ENCODE measurements at regions not wholly inside any gene's neighbourhood (a gene's known extent, or its start where the extent isn't known, plus 50 kb on each side); places are given as distances from the start of the nearest gene placed in this dataset.
"Not testable (repeated sequence)": the region's sequence is repeated elsewhere in the genome, so short reads cannot be mapped to it uniquely, and the experiment has no call there.

DNA sequence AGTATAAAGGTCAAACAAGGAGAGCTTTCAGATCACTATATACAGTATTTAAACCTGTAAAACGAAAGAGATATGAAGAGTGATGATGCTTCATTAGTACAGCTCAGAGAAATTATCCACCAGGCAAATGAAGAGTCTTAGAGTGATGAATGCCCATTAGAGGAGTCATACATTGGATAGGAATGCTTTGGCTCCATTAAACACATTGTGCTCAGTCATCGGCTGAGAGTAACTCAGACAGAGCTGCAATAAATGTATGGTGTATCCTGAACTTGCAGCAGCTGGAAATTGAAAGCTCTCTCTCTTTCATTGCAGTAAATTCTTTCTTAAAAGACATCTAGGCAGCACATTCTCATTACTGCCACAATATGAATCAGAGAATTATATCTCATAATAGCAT is 340.8 kb upstream of the SPHKAP start:
- DNase-seq (ENCODE audit: low spot score) = no peak

DNA sequence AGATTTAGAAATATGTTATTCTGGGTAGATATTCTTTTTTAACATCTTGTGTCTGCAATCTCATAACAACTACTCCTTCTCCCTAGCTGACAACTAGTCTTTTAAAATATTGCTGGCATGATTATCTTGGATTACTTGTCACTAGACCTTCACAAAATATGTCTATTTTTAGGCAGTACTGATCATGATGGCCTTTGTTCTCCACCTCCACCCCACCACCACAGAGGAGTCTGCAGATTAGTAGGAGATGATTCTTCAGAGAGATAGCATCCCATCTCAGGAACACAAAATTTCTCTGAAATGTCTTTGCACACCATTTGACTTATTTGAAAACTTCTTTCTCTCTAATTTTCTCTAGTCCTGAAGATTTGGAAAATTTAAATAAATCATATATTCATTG is 338.1 kb upstream of the SPHKAP start:
- DNase-seq (ENCODE audit: low spot score) = no peak

DNA sequence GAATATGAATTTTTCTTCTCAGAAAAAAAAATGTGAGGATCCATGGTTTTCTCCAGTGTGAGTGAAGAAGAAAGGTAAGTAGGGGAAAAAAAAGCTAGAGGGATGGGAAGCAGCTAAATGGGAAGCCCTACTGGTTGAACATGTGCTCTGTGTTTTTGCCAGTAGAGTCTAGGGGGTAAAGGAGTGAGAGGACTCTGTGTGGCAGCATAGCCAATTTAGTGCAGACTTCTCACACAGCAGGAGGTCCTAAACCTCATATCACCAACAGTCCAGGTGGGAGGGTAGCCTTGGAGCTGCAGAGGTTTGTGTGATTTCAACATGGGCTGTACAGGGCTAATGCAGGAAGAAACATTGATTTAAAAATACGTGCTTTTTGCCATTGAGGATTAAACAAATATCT is 334.5 kb upstream of the SPHKAP start:
- no peak for DNase-seq (ENCODE audit: low spot score)

DNA sequence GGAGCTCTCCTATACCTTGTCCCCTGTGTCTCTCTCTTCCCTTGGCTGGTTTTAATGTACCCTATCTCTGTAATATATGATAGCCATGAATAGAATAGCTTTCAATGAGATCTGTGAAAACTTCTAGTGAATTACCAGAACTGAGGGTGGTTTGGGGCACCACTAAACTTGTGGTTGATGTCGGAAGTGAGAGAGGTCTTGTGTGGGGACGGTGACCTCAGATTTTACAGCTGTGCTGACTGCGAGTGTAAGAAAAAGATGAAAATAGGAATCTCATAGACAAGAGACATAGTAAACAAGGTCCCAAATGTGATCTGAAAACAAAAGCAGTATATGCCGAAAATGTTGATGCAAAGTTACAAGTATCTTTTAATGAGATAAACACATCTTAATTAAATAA is 332.0 kb upstream of the SPHKAP start:
- DNase-seq (ENCODE audit: low spot score) = not testable (repeated sequence)

DNA sequence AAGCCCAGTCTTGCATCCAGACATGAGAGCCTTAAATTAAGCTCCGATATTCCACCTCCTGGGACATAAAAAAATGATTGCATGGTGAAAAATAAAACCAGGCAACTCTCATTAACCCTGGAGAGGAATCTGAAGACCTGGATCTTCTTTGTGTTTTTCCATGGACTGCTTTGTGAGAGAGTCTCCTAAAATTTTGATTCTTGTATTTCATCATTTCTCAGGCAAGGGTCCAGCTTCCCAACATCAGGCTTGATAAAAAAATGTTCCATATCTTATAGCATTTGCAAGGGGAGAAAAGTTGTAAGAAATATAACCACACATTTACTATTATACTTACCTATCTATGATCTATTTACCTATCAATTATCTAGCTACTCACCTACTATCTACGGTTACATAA is 327.5 kb upstream of the SPHKAP start:
- no peak for DNase-seq (ENCODE audit: low spot score)

DNA sequence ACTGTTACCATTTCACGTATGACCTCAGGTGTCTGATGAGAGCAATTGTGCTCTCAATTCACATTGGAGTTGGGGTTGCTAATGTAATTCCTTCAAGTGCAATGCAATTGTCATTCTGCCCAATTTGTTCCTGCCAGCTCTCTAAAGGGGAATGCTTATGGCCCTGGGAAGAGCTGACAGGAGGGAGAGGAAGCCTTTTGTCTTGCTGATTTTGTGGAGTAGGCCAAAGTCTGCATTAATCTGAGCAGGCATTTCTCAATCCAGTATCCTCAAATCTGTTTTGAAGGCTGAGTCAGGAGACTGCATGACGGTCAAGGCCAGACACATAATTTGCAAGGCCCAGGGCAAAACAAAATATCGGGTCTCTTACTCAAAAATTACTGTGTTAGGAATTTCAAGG is 326.4 kb upstream of the SPHKAP start:
- DNase-seq (ENCODE audit: low spot score) = no peak

DNA sequence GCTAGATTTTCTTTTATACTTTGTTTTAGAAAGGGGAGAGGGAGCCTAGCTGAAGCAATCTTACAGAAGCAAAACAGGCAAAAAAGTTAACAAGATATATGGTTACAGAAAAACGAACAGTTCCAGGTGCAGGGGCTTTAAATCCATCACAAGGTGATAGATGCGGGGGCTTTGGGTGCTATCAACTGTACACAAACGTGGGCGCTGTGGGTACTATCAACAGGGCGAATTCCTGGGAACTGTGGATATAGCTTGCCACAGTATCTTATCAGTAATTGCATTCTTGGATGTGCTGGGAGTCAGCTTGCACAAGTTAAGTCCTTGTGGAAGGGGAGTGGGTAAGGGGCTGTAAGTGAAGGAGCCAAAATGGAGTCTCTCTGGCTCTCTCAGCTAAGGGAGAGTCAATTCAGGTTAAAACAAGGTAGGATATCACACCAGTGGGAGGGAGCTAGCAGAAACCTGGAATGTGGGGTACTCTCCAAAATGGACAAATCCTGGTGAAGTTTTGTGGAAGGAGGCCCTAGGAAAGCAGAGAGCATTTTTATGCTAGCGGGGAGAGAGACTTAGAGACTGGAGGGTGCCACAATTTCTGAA is 325.8 kb upstream of the SPHKAP start:
- DNase-seq (ENCODE audit: low spot score) = no peak

DNA sequence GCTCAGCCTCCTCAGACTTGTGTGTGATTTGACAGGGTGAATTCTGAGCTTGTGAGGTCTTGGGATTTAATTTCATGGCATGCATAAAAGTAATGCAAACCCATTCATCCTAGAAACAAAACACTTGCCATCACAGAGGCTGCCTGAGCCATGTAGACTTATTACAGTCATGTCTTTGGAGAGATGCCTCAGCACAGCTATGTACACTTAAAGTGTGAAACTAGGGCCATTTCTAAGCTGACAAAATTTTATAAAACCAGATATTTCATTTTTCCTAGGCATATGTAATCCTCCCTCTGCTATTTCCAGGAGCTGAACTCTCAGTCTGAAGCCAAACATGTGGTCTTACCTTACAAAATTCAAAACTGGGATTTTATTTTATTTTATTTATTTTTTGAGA is 322.2 kb upstream of the SPHKAP start:
- no peak for DNase-seq (ENCODE audit: low spot score)

DNA sequence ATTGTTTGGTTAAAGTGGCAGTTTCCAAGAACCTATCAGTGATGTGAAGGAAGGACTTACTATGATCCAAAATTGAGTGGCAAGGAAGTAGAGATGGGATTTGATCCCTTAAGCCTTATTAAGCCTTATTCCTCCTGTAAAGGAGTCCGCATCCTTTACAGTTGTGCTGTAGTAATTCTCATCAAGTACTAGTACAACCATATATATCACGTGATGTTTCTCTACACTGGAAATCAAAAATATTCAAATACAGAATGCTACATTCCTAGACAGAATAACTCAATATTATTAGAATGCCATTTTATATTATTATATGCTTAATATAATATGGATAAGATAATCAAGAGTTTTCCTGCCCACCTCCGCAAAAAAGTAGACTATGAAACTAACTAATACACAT is 312.4 kb upstream of the SPHKAP start:
- no peak for DNase-seq (ENCODE audit: low spot score)

DNA sequence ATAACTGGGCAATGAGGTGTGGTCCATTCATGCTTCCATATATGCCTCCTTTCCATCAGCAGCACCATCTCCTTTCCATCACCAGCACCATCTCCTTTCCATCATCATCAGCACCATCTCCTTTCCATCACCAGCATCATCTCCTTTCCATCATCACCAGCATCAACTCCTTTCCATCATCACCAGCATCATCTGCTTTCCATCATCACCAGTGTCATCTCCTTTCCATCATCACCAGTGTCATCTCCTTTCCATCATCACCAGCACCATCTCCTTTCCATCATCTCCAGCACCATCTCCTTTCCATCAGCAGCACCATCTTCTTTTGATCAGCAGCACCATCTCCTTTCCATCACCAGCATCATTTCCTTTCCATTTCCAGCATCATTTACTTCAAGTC is 297.5 kb upstream of the SPHKAP start:
- DNase-seq (ENCODE audit: low spot score) = no peak

DNA sequence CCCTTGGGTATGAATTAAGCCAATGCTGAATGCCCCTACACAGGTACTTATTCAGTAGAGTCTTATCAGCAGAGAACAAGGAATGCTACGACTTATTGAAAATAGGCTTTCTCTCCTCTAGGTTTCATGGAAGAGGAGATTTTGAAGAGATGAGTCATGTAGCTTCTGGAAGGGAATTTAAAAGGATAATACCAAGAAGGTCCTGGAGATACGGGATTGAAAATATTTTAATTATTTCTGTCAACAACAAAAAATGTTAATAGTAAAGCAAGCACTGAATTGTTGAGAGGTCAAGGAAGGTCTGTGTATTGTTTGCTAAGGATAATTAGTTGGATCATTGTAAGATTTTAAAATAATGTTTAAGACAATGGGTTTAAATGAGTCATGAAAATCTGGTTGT is 293.0 kb upstream of the SPHKAP start:
- DNase-seq (ENCODE audit: low spot score) = no peak

DNA sequence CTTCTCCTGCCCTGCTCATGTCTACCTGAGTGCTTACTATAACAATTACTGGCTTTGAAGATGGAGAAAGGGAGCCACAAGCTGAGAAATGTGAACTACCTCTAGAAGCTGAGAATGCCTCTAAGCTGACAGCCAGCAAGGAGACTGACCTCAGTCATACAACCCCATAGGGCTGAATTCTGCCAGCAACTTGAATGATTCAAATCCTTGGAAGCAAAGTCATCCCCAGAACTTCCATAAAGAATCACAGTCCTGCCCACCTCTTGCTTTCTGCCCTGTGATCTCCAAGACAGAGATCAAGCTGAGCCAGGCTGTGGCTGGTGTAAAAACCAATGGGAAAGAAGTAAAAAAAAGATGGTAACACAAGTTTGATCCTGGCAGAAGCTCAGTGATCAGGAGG is 288.2 kb upstream of the SPHKAP start:
- no peak for DNase-seq (ENCODE audit: low spot score)

DNA sequence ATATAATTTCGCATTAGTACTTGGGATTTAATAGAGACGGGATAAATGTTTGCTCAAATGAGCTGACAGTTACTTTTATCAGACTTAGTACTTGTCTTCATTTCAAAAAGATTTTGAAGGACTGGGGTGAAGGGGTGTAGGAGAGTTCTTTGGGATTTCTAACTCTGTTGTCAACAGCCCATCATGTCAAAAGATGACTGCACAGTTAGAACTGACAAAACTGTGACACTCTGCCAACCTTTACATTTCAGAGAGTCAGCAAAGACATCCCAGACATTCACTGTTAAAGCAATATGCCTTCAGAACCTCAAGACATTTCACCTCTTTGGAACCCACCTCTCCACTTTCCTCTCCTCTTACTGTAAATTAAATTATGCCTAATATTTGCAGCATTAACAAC is 285.4 kb upstream of the SPHKAP start:
- DNase-seq (ENCODE audit: low spot score) = no peak

DNA sequence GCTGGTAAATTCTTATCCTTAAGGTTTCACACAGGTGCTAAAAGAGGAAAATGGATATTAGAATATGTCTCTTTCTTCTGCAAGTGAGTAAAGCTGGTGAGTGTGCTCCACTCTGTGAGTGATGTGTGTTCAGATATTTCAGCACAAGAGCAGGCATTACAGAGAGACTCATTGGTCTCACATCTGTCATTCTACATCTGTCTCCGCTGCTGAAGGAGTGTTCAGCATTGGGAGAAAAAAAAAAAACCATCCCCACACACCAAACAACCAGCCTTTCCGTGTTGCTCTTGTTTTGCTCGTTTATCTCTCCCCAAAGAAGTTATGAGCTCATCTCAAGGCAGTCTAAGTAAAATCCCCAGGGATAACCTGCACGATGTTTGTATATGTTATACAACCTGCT is 283.9 kb upstream of the SPHKAP start:
- DNase-seq (ENCODE audit: low spot score) = no peak

DNA sequence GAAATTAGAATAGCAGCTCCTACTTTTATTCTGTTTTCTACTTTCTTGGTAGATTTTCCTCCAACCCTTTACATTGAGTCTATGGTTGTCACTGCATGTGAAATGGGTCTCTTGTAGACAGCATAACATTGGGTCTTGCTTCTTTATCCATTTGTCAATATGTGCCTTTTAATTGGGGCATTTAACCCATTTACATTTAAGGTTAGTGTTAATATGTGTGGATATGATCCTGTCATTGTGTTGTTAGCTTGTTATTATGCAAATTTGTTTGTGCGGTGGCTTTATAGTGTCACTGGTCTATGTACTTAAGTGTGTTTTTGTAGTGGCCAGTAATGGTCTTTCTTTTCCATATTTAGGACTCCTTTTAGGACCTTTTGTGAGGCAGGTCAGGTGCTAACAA is 276.9 kb upstream of the SPHKAP start:
- no peak for DNase-seq (ENCODE audit: low spot score)

DNA sequence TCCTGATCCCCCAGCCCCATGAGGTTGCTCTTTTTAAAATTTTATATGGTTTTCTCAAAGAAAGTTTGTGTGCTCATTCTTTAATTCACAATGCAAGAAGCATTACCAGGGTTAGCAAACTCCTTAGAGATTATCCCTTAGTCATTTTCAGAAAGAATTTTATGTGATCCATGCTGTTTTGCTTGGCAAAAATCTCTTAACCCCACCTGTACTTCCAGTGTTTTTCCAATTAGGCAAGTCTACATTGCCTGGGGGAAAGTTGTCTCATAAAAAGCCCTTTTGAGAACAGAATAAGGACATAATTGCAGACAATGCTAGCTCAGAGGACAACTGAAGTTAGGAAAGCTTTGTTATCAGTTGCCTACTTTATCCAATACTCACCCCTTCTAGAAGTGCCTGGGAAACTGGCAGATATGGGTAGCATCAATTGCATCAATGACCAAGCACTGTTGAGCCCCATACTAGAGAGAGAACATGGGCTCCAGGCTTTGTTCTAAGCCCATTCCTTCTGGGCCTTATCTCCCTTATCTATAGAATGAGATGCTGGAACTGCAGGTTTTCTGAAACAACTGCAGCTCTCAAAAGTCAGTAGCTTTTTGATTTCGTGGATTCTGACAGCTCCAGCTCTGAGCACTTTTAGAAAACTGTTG is 265.9 kb upstream of the SPHKAP start:
- no peak for DNase-seq (ENCODE audit: low spot score)

DNA sequence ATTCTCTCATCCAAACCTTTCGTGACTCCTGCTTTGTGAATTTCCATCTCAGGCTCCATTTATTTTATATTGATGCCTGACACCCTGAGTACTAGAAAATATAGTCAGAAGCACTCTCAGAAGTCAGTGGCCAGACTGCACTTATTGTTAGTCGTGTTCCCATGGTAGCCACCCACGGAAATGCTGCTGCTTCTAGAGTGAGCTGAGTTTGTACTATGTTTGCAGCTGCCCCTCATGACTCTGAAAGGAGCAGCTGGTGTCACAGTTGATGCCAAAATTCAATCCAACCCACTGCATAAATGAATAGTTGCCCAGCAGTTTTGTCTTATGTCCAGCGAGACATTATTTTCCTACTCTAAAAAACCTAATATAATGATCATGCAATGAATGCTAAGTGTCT is 265.2 kb upstream of the SPHKAP start:
- no peak for DNase-seq (ENCODE audit: low spot score)

DNA sequence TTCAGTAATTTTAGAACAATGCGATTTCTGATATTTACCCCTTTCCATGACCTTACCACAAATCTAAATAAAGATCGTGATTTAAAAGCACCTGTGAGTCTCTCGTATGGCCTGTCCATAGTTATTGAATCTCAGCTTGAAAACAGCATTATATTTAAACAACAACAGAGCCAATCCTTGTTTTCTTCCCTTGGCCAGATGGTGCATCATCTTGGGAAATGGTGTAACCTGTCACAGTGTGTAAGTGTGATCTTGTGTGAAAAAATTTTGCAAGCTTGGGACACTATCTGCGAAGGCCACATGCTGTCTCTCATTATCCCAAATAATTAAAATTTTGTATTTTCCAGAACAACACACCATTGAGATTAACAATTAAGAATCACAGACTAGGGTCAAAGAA is 262.7 kb upstream of the SPHKAP start:
- no peak for DNase-seq (ENCODE audit: low spot score)

DNA sequence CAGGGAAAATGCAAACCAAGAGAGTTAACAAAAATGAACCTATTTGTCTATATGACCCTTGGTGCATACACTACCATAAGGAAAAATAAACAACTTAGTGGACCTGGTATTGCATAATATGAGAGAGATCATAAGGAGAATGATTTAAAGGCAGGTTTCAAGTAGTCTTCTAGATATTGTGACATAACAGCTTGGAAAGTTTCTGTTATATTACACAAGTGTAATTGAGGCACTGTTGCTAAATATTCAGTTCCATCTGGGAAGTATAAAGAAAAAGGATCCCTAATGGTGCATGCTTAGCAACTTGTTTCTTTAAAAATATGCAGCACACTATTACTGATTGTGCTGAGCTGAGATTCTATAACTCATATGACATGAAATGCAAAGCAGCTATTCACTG is 252.2 kb upstream of the SPHKAP start:
- no peak for DNase-seq (ENCODE audit: low spot score)

DNA sequence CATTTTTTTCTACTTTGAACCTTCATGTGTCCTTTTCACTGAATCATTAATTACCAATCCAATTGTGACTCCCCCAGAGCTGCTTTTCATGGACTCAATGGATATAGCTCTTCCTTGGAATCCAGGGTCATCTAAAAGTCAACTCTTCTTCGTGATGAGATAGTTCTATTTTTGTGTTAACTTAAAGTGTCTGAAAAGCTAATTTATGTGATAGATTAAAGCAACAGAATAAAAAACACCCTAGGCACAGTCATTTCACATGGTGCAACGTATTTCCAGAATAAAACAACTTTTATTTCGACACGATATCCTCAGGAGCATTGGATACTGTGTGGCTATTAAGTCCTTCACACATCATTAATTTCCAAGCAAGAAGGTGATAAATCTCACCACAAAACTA is 250.6 kb upstream of the SPHKAP start:
- no peak for DNase-seq (ENCODE audit: low spot score)

DNA sequence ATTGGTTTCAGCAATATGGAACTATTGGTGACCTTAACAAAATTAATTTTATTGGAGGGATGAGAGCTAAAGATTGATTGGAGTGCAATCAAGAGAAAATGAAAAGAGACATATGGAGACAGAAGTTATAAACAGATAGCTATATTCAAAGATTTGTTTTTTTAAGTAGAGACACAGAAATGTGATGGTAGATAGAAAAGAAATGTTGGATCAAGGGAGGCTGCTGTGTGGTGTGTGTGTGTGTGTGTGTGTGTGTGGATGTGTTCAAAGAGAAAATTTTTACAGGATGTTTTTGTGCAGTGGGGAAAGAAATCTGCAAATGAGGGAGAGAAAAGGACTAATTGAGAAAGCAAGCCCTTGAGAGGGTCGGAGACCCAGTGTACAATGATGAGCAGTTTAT is 249.5 kb upstream of the SPHKAP start:
- DNase-seq (ENCODE audit: low spot score) = no peak

DNA sequence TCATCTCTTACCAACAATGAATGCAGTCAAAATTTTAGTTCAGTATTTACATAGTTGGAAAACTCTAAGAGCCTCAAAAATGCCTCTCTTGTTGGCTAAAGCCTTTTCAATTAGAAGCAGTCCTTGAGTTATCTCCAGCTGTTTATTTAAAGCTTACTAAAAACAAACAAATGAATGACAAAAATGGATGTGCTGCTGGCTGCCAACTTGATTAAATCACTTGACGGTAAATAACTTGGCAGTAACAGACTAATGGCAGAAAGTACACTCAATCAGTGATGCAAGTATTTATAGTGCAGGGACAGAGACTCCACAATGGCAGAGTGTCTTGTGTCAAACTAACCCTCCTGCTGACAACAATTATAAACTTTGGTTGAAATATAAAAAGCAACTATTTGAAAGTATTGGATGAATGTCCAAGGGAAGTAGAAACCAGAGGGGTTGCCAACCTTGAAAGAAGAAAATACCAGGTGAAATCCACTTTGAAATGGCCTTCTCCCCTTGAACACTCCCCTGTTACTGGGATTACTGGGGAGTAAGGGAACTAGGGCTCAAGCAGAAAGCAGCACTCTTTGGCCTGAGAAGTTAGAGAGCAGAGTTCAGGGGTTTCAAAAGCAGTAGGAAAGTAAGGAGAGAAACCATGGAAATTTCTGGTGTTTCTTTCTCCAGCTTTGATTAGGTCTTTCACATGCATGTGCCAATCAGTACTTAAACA is 245.2 kb upstream of the SPHKAP start:
- DNase-seq (ENCODE audit: low spot score) = no peak

DNA sequence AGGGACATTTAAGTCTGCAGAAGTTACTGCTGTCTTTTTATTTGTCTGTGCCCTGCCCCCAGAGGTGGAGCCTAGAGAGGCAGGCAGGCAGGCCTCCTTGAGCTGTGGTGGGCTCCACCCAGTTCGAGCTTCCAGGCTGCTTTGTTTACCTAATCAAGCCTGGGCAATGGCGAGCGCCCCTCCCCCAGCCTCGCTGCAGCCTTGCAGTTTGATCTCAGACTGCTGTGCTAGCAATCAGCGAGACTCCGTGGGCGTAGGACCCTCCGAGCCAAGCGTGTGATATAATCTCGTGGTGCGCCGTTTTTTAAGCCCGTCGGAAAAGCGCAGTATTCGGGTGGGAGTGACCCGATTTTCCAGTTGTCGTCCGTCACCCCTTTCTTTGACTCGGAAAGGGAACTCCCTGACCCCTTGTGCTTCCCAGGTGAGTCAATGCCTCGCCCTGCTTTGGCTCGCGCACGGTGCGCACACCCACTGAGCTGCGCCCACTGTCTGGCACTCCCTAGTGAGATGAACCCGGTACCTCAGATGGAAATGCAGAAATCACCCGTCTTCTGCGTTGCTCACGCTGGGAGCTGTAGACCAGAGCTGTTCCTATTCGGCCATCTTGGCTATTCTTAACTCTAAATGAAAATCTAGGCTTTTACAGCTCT is 244.0 kb upstream of the SPHKAP start:
- DNase-seq (ENCODE audit: low spot score) = not testable (repeated sequence)
